Right lobe of liver (tissue), 4 donors: ENCODE measurements at regions not wholly inside any gene's neighbourhood (a gene's known extent, or its start where the extent isn't known, plus 50 kb on each side); places are given as distances from the start of the nearest gene placed in this dataset.

Experiments used
- CTCF ChIP-seq, 4 donors: fragments of 200-600 bp in 3 of 4; fragments of 450-650 bp in 1 of 4; IDR thresholded peaks; one replicate each; pipeline versions ENCODE4 v1.5.1 to v1.8.0; 2016 to 2022; ENCODE audit warnings: antibody characterized with exemption in 4 of 4, mild to moderate bottlenecking in 2 of 4
- POLR2A ChIP-seq: fragments of 450-650 bp; IDR thresholded peaks from one replicate; pipeline ENCODE4 v1.6.1; 2017; ENCODE audit warnings: antibody characterized with exemption, mild to moderate bottlenecking
- donor health status: DM: no; HTN: no; CAD: no.
- donor health status: DM: no; HTN: no; CAD: no.
- donor health status: DM: no; HTN: yes; CAD: no.

GRCh38 chr10:4399556-4399955, 426.5 kb upstream of the AKR1E2 start:
- TF ChIP-seq CTCF (IDR thresholded peaks at IDR 0.05) = no peak
- no peak for TF ChIP-seq POLR2A
